Liver (tissue), 8 donors: ENCODE measurements at regions not wholly inside any gene's neighbourhood (a gene's known extent, or its start where the extent isn't known, plus 50 kb on each side); places are given as distances from the start of the nearest gene placed in this dataset.

Experiments
- DNase-seq: peaks from one replicate; pipeline ENCODE4 v3.0.0-alpha.2; 2017; ENCODE audit warnings: low spot score
- H3K27ac ChIP-seq, 2 donors: one replicate each; pipeline ENCODE4 v1.7.0; 2013; ENCODE audit warnings: inconsistent platforms in 2 of 2, low read length in 2 of 2, control low read depth in 1 of 2, low read depth in 1 of 2, mild to moderate bottlenecking in 1 of 2
- H3K27me3 ChIP-seq, 4 donors: one replicate each; pipeline versions ENCODE4 v1.6.1 to v1.7.0; 2013; ENCODE audit warnings: low read length in 3 of 4, inconsistent platforms in 1 of 4, mild to moderate bottlenecking in 1 of 4, moderate library complexity in 1 of 4; ENCODE audit not compliant: control insufficient read depth in 4 of 4, insufficient read depth in 4 of 4
- H3K36me3 ChIP-seq, 4 donors: one replicate each; pipeline versions ENCODE4 v1.6.1 to v1.7.0; 2013; ENCODE audit warnings: low read length in 3 of 4, mild to moderate bottlenecking in 3 of 4, low read depth in 1 of 4, moderate library complexity in 1 of 4; ENCODE audit not compliant: control insufficient read depth in 4 of 4, insufficient read depth in 3 of 4
- H3K4me1 ChIP-seq, 4 donors: one replicate each; pipeline versions ENCODE4 v1.6.1 to v1.7.0; 2013; ENCODE audit warnings: low read length in 3 of 4, mild to moderate bottlenecking in 3 of 4, moderate library complexity in 1 of 4; ENCODE audit not compliant: control insufficient read depth in 4 of 4, insufficient read depth in 4 of 4
- H3K4me3 ChIP-seq, 3 donors: one replicate each; pipeline versions ENCODE4 v1.6.1 to v1.7.0; 2013; ENCODE audit warnings: low read length in 3 of 3, control low read depth in 1 of 3, low read depth in 1 of 3, mild to moderate bottlenecking in 1 of 3
- H3K9ac ChIP-seq, 2 donors: one replicate each; pipeline ENCODE4 v1.7.0; 2013; ENCODE audit warnings: low read length in 2 of 2, mild to moderate bottlenecking in 2 of 2, moderate library complexity in 2 of 2, control low read depth in 1 of 2, low read depth in 1 of 2
- H3K9me3 ChIP-seq, 4 donors: one replicate each; pipeline versions ENCODE4 v1.6.1 to v1.7.0; 2013; ENCODE audit warnings: low read length in 3 of 4; ENCODE audit not compliant: control insufficient read depth in 4 of 4
- ATF3 ChIP-seq: IDR thresholded peaks from 2 replicates; pipeline ENCODE4 v1.6.1; 2016; ENCODE audit warnings: antibody characterized with exemption
- CTCF ChIP-seq: fragments of 150-350 bp; IDR thresholded peaks from 2 replicates; pipeline ENCODE4 v1.5.1; 2017; ENCODE audit warnings: improper control_type of control experiment, low read depth, low read length; ENCODE audit not compliant: missing input control
- EGR1 ChIP-seq, 2 donors: IDR thresholded peaks; 2 replicates each; pipeline ENCODE4 v1.6.1; 2016 to 2018; ENCODE audit warnings: antibody characterized with exemption in 2 of 2, low read depth in 2 of 2
- FOXA1 ChIP-seq: IDR thresholded peaks from 2 replicates; pipeline ENCODE4 v1.6.1; 2016; ENCODE audit warnings: antibody characterized with exemption
- FOXA2 ChIP-seq: IDR thresholded peaks from 2 replicates; pipeline ENCODE4 v1.6.1; 2016; ENCODE audit warnings: antibody characterized with exemption
- GABPA ChIP-seq, 2 donors: IDR thresholded peaks in 1 of 2; conservative IDR thresholded peaks in 1 of 2; 2 replicates each; pipeline ENCODE4 v1.6.1; 2016; ENCODE audit warnings: antibody characterized with exemption in 2 of 2, mild to moderate bottlenecking in 1 of 2, moderate library complexity in 1 of 2
- HNF4A ChIP-seq, 2 donors: conservative IDR thresholded peaks; 2 replicates each; pipeline ENCODE4 v1.6.1; 2016; ENCODE audit warnings: antibody characterized with exemption in 2 of 2, mild to moderate bottlenecking in 2 of 2
- HNF4G ChIP-seq: IDR thresholded peaks from 2 replicates; pipeline ENCODE4 v1.6.1; 2016; ENCODE audit warnings: antibody characterized with exemption
- JUND ChIP-seq, 2 donors: IDR thresholded peaks; 2 replicates each; pipeline ENCODE4 v1.6.1; 2016; ENCODE audit warnings: antibody characterized with exemption in 2 of 2
- NR2F2 ChIP-seq: IDR thresholded peaks from 2 replicates; pipeline ENCODE4 v1.6.1; 2016; ENCODE audit warnings: antibody characterized with exemption
- RAD21 ChIP-seq, 2 donors: IDR thresholded peaks; 2 replicates each; pipeline ENCODE4 v1.6.1; 2016; ENCODE audit warnings: antibody characterized with exemption in 2 of 2, mild to moderate bottlenecking in 2 of 2
- RXRA ChIP-seq, 2 donors: IDR thresholded peaks; 2 replicates each; pipeline ENCODE4 v1.6.1; 2017 to 2018; ENCODE audit warnings: antibody characterized with exemption in 2 of 2, mild to moderate bottlenecking in 1 of 2
- SP1 ChIP-seq: IDR thresholded peaks from 2 replicates; pipeline ENCODE4 v1.6.1; 2018; ENCODE audit warnings: antibody characterized with exemption, mild to moderate bottlenecking
- TAF1 ChIP-seq: conservative IDR thresholded peaks from 2 replicates; pipeline ENCODE4 v1.6.1; 2016; ENCODE audit warnings: antibody characterized with exemption, mild to moderate bottlenecking
- YY1 ChIP-seq: IDR thresholded peaks from 2 replicates; pipeline ENCODE4 v1.6.1; 2016; ENCODE audit warnings: antibody characterized with exemption, mild to moderate bottlenecking
- WGBS: extraction: QIAGEN DNeasy Blood & Tissue Kit; methylation state at CpG from one replicate; pipeline ENCODE4 v1.1.7; 2013; 5-methylcytosine and 5-hydroxymethylcytosine counted together
- TF ChIP-seq, protein P1 (sequence below): IDR thresholded peaks from 2 replicates; pipeline ENCODE4 v1.6.1; 2016; ENCODE audit warnings: antibody characterized with exemption
- TF ChIP-seq, protein P2 (sequence below): IDR thresholded peaks from 2 replicates; pipeline ENCODE4 v1.6.1; 2016; ENCODE audit warnings: antibody characterized with exemption, mild to moderate bottlenecking
- TF ChIP-seq, protein P3 (sequence below): IDR thresholded peaks from 2 replicates; pipeline ENCODE4 v1.6.1; 2016; ENCODE audit warnings: antibody characterized with exemption
- donor health status: healthy.
- donor health status: healthy.
- donor health status: healthy.
- donor health status: healthy.
- donor health status: healthy.

DNA sequence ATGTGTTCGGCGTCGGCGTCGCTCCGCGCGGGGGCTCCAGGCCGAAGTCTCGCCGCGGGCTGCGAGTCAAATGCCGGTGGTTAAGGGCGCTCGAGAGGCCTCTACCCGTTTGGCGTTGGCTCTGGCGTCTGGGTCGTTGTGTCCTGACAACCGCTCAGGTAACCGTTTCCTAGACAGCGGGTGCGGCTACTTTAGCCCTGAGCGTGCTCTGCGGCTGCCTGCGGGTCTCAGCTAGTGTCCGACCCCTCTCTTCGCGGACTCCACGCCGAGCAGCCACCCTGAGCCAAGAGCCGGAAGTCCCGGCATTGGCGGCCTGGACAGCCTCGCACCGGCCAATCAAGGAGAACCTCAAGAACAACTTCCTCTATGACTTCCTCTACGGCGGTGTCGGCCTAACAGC is 173.4 kb downstream of the SETD4 start:
- H3K4me1 ChIP-seq: no peaks in the 10 kb centered on the region
- no peak overlapping the region for H3K4me3 ChIP-seq
- no peaks in the 10 kb centered on the region for H3K9me3 ChIP-seq
- H3K27ac ChIP-seq: no peak overlapping the region
- H3K9ac ChIP-seq: no peak overlapping the region
- H3K27me3 ChIP-seq: no peaks in the 10 kb centered on the region
- no peaks in the 10 kb centered on the region for H3K36me3 ChIP-seq
- 90% methylated on average over 40 of the region's 40 CpGs for WGBS
- TF ChIP-seq FOXA1: no peak
- TF ChIP-seq, protein P1, sequence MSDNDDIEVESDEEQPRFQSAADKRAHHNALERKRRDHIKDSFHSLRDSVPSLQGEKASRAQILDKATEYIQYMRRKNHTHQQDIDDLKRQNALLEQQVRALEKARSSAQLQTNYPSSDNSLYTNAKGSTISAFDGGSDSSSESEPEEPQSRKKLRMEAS: no peak
- no peak for TF ChIP-seq TAF1
- TF ChIP-seq, protein P2, sequence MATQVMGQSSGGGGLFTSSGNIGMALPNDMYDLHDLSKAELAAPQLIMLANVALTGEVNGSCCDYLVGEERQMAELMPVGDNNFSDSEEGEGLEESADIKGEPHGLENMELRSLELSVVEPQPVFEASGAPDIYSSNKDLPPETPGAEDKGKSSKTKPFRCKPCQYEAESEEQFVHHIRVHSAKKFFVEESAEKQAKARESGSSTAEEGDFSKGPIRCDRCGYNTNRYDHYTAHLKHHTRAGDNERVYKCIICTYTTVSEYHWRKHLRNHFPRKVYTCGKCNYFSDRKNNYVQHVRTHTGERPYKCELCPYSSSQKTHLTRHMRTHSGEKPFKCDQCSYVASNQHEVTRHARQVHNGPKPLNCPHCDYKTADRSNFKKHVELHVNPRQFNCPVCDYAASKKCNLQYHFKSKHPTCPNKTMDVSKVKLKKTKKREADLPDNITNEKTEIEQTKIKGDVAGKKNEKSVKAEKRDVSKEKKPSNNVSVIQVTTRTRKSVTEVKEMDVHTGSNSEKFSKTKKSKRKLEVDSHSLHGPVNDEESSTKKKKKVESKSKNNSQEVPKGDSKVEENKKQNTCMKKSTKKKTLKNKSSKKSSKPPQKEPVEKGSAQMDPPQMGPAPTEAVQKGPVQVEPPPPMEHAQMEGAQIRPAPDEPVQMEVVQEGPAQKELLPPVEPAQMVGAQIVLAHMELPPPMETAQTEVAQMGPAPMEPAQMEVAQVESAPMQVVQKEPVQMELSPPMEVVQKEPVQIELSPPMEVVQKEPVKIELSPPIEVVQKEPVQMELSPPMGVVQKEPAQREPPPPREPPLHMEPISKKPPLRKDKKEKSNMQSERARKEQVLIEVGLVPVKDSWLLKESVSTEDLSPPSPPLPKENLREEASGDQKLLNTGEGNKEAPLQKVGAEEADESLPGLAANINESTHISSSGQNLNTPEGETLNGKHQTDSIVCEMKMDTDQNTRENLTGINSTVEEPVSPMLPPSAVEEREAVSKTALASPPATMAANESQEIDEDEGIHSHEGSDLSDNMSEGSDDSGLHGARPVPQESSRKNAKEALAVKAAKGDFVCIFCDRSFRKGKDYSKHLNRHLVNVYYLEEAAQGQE: no peak
- TF ChIP-seq ATF3: no peak
- TF ChIP-seq FOXA2: no peak
- TF ChIP-seq SP1: no peak
- no peak for TF ChIP-seq EGR1 (IDR thresholded peaks at IDR 0.05; ENCODE audit: low read depth in 2 of 2)
- TF ChIP-seq RAD21 (IDR thresholded peaks at IDR 0.05): no peak
- no peak for TF ChIP-seq YY1
- no peak for TF ChIP-seq HNF4A (conservative IDR thresholded peaks at IDR 0.05)
- no peak for TF ChIP-seq CTCF
- no peak for TF ChIP-seq RXRA (IDR thresholded peaks at IDR 0.05)
- TF ChIP-seq, protein P3, sequence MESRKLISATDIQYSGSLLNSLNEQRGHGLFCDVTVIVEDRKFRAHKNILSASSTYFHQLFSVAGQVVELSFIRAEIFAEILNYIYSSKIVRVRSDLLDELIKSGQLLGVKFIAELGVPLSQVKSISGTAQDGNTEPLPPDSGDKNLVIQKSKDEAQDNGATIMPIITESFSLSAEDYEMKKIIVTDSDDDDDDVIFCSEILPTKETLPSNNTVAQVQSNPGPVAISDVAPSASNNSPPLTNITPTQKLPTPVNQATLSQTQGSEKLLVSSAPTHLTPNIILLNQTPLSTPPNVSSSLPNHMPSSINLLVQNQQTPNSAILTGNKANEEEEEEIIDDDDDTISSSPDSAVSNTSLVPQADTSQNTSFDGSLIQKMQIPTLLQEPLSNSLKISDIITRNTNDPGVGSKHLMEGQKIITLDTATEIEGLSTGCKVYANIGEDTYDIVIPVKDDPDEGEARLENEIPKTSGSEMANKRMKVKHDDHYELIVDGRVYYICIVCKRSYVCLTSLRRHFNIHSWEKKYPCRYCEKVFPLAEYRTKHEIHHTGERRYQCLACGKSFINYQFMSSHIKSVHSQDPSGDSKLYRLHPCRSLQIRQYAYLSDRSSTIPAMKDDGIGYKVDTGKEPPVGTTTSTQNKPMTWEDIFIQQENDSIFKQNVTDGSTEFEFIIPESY: no peak
- no peak for TF ChIP-seq NR2F2
- no peak for TF ChIP-seq HNF4G
- TF ChIP-seq JUND (IDR thresholded peaks at IDR 0.05): no peak
- no peak for DNase-seq

DNA sequence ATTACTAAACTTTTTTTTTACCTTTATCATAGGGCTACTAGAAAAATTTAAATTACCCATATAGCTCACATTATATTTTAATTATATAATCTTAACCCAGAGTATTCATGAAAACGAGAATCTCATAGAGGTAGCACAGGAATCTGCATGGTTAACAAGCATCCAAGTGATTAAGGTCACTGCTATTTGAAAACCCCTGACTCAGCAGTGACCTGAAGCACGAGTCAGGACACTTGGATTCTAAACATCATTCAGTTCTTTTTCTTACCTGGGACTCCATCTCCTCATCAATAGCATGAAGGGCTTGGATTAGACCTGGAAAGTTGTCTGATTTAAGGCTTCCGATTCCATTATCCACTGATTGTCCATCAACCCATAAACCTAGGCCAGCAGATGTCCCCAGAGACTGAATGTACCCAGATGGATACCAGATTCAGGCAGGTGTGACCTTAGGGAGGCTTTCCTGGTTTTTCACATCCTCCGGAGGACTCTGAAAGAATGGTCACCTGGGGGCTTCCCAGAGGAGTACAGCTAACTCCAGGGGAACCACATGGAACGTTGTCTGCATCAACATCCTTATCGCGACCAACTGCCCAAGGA is 174.3 kb downstream of the SETD4 start:
- 87% methylated on average over 7 of the region's 7 CpGs for WGBS
- Histone ChIP-seq H3K4me3 (no peak overlapping the region), H3K9ac (no peak overlapping the region), H3K27ac (no peak overlapping the region), H3K4me1 (no peaks in the 10 kb centered on the region), H3K36me3 (no peaks in the 10 kb centered on the region), H3K27me3 (peaks cover 0 to 2% (median 0%) of the 10 kb centered on the region in 4 donors), H3K9me3 (no peaks in the 10 kb centered on the region)
- TF ChIP-seq, protein P2: no peak
- TF ChIP-seq GABPA (IDR thresholded peaks at IDR 0.05 in 1 of 2, conservative IDR thresholded peaks at IDR 0.05 in 1 of 2) (no peak), FOXA1 (no peak), YY1 (no peak), HNF4A (conservative IDR thresholded peaks at IDR 0.05) (no peak), EGR1 (IDR thresholded peaks at IDR 0.05; ENCODE audit: low read depth in 2 of 2) (no peak), RAD21 (IDR thresholded peaks at IDR 0.05) (no peak), SP1 (no peak), TAF1 (no peak), JUND (IDR thresholded peaks at IDR 0.05) (no peak)
- TF ChIP-seq, protein P3: no peak
- TF ChIP-seq, protein P1: no peak
- no peak for DNase-seq
